Fibroblast of the conjunctiva (primary cell): ENCODE measurements at regions not wholly inside any gene's neighbourhood (a gene's known extent, or its start where the extent isn't known, plus 50 kb on each side); places are given as distances from the start of the nearest gene placed in this dataset.
"Not testable (repeated sequence)": the region's sequence is repeated elsewhere in the genome, so short reads cannot be mapped to it uniquely, and the experiment has no call there.

Experiments
- DNase-seq: peaks from one replicate; pipeline ENCODE4 v3.0.0-alpha.2; 2010; ENCODE audit warnings: low read depth

DNA sequence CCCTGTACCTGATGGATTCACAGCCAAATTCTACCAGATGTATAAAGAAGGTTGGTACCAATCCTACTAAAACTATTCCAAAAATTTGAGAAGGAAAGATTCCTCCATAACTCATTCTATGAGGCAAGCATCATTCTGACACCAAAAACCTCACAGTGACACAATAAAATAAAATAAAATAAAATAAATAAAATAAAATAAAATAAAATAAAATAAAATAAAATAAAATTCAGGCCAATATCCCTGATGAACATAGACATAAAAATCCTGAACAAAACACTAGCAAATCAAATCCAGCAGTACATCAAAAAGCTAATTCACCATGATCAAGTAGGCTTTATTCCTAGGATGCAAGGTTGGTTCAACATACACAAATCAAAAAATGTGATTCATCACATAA lies 108.1 kb downstream of the PROX1 start:
- not testable (repeated sequence) for DNase-seq

DNA sequence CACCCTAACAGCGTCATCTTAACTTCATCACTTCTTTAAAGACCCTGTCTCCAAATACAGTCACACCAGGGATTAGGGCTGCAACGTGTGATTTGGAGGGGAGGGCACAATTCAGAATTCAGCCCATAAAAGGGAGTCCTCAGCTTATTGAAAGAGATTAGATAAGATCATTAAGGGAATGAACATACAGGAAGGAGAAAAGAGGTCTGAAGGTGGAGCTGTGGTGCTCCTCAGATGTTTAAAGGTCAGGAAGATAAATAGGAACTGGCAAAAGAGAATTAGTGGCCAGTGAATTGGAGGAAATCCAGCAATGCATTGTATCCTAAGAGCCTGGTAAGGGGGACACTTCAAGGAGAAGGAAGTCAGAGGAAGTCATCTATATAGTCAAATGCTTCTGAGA lies 113.5 kb downstream of the PROX1 start:
- DNase-seq: no peak

DNA sequence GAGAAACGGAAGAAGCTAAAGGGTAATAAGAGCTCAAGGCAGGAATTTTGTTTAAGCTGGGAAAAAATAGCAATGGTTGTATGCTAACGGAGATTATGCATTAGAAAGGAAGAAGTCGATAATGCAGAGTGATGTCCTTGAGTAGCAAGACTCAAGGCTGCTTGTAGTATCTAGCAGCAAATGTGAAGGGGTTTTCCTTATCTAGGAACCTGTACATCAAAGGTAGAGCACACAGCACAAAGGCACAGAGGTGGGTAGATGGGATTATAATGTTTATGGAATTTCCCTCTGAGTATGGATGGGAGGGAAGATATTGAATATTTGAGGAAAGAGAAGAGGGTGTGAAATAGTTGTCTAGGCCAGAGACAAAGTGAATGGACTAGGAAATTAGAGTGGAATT lies 114.1 kb downstream of the PROX1 start:
- no peak for DNase-seq

DNA sequence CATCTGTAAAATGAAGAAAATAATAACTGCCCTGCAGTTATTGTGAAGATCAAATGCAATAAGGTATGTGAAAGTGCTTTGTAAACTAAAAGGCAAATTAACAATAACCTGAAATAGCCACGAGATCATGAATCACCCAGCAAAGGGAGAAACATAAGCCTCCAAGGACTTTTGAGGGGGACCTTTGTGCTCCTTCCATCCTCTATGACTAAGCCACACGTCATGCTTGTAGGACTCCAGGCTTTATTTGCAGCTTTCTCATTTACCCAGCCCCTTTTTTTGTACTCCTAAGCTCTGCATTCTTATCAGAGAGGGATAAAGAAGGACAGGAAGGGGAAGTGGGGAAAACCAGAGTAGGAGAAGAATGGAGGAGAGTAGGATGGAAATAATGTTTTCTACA lies 115.1 kb downstream of the PROX1 start:
- DNase-seq: peak; percentile 68

DNA sequence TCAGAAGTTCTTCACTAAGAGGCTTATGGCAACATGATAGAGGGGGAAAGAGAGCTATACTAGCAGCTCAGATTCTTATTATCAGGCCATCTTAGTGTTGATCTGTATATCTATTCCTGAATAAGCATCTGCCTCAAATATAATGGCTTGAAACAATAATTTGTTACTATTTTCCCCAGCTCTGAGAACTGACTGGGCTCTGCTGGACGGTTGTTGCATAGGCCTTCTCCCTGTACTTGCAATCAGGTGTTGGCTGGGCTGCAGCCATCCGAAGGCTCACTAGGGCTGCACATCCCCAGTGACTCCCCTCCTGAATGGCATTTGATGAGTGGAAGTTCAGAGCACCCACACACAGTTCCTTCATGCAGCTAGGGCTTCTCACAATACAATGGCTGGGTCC lies 116.0 kb downstream of the PROX1 start:
- DNase-seq: no peak

DNA sequence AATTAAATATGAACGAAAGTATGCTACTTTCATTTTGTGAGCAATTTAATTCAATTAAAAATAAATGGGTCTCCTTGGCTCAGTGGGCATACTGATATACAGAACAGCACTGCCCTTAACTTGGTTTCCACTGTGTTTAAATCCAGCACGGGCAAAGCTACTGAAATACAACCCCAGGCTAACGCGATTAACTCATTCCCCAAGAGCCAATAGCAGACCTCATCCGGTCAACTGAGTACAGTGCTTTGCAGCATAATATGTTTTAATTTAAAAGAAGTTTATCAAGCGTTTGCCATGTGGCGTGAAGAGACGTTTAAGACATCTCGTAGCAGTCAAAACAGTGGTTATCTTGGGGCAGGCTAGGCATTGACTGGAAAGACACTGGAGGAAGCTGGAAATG lies 118.6 kb downstream of the PROX1 start:
- no peak for DNase-seq

DNA sequence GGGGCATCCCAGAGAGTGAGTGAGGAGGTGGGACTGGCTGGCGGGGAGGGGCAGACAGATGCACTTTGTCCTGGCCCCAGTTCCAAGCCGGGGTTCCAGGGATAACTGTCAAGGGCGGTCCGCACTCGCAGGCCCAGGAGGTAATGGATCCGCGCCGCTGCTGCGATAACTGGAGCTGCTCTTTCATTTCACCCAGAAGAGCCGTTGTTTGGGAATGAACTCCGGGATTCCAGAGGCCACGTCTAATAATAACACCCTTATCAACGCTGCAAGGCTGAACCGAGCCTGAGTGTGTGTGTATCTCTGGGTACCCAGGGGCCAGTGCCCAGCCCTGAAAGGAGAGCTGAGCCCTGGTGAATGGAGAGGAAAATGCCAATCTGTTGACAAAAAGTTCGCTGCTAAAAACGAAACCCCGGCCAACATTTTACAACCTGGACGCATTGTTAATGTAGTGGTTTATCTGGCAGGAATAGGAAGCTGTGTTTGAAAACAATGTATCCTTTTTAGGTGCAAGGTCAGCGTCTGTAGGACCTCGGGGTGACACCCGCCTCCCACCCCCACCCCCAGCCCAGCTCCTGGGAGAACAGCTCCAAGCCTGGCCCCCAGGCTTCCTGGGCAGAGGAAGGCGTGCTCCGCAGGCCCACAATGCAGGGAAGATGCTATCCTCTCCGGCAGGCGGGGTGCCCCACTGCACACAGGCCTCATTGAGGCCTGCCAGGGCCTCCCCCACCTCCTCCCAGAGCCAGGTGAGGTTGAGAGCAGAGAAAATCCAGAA lies 119.7 kb downstream of the PROX1 start:
- no peak for DNase-seq

DNA sequence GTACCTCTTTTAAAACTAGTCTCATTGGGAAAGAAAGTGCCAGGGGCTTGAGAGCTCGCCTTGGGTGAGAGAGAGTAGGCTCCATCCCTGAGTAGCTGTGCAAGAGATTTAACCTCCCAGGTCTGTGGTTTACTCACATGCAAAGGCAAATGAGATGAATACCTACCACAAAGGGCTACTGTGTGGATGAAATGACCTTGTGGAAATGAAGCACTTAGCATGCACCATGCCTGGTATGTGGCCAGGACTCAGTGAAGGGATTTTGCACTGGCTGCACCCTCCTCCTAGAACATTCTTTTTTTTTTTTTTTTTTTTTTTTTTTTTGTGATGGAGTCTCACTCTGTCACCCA lies 120.3 kb downstream of the PROX1 start:
- no peak for DNase-seq

DNA sequence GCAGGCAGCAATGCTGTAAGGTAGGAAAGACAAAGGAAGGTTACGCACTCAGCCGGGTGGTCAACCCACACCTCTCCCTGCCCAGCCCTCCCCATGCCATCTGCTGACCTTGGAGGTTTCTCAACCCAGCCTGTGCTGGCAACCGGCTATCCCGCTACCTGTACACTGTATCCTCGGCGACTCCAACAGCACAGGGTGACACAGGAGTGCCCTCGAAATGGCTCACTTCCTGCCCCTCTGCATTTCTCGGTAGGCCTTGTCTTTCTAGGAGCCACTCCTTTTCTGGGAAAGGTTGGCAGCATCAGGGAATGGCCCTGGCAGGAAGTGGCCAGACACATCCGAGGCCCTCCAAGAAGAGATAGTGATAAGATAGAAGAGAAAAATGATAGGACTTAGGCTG lies 124.0 kb downstream of the PROX1 start:
- no peak for DNase-seq

DNA sequence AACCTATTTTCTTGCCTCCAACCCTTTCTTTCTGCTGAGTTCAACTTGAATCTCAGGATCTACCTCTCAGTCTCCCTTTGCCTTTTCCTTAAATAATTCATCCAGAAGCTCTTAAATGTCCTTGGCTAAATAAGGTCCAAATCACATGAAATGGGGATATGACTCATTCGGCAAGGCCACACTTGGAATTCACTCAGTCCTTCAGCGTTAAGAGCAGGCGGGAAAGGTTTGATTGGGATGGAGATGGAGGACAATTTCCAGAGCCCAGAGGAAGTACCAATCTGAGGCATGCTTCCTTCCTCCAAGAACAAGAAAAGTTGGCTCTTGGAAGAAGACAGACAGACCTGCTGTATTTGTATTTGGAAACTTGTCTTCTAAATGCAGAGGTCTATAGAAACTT lies 128.5 kb downstream of the PROX1 start:
- DNase-seq: no peak

DNA sequence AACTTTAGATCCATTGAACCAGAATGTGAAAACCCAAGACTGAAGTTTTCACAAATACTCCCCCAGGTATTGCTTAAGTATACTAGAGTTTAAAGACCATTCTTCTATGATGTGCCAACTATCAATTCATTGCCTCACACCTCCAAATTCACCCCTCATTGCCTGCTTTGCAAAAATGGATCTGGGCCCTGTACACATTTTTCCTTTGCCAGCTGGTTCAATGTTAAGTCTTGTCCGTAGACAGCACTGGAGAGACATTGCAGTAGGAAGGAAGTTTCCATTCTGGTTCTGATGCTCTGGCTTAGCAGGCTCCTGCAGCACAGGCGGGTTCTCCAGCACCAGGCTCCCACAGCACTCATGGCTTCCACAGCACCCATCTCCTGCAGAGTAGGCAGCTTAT lies 130.0 kb downstream of the PROX1 start:
- no peak for DNase-seq

DNA sequence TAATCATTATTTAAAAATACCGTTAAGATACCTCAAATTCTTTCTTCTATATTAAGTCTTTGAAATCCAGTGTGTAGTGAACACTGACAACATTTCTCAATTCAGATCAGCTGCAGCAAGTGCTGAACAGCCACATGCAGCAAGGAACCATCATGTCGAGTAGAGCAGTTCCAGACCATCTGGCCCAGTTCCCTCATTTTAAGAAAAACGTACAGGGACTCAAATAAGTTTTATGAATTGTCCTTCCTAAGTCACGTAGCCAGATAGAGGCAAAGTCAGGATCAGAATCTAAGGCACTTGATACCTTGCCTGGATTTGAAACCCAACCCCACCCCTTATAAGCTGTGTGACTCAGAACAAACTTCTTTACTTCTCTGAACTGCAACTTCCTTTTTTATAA lies 132.4 kb downstream of the PROX1 start:
- no peak for DNase-seq

DNA sequence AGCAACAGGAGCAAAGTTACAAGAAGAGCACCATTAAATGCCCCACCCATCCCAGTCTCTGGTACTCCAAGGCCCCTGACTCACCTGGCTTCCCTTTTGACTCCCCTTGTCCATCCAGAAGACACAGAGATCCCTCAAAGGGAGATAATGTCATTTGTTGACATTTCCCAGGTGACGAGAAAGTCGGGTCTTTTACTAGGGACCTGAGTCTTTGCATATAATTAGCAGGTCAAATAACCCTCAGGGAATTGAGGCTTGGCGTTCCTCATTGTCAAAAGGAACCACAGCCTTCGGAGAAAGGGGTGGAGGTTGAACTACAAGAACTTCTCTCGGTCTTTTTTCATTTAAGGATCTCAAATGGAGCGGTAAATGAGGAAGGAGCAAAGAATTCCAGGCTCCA lies 133.2 kb downstream of the PROX1 start:
- no peak for DNase-seq

DNA sequence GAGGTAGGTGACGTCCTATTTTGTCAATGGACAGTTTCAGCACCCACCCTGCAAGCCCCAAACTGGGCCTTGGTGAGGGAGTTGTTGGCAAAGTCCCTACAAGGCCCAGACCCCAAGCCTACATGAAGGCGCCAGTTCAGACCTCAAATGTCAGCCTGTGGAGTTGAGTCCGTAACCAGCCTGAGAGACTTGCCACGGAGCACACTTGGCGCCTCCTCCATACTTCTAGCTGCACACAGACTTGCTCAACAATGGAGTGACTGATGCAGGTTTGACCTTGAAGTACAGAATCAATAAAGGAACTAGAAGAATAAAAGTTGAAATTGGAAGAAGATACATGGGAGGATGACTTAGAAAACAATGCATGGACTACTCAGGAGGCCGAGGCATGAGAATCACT lies 134.3 kb downstream of the PROX1 start:
- no peak for DNase-seq

DNA sequence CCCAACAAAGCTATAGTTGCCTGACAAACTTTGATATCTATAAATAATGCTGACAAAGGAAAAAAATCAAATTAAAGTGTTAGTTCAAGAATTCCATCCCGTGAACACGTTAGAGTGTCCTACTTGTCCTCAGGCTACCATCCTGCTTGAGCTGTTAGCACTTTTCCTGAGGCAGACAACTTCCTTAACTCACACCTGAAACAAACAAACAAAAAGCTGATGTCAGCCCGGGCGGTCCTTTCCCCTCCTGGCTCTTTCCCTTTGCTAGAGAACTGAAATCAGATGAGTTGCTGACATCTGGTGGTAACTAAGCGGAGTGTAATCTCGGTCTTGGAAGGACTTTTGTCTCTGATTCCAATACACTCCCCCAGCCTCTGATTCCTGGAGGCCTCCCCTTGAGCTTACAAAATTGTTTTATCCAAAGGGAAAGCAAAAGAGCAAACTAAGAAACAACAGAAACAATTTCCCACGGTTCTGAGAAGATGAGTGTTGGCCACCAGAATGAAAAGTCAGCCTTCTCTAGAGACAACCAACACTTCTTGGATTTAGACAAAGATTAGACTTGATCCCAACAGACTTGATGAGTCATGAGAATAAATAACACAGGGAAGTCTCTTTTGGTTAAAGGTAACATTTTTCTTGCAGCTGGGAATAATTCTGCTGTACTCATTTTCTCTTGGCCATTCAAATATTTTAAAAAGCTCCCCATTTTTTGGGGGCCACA lies 135.4 kb downstream of the PROX1 start:
- peak; percentile 45 for DNase-seq

DNA sequence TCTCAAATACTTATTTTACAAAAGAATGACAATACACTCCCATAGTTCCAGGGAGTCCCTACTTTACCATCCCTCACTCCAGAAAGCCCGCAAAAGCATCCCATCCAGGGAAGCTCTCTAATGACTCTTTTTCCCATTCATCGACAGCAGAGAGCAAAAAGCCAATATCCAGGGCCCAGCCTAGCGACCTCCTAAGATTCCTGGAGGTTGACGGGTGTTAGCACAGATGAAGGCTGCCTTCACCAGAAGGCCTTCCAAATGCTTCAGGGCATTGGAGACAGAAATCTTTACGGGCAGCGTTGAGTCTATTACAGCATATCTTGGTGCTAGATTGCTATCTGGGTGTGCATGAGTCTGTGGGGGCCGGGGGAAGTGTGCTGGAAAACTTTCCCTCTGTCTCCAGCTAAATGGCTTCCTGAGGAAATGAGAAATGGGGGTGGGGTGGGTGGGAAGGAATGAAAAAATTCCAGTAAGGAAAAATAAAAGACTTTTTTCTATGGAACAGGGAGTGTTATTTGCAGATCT lies 136.6 kb downstream of the PROX1 start:
- no peak for DNase-seq

DNA sequence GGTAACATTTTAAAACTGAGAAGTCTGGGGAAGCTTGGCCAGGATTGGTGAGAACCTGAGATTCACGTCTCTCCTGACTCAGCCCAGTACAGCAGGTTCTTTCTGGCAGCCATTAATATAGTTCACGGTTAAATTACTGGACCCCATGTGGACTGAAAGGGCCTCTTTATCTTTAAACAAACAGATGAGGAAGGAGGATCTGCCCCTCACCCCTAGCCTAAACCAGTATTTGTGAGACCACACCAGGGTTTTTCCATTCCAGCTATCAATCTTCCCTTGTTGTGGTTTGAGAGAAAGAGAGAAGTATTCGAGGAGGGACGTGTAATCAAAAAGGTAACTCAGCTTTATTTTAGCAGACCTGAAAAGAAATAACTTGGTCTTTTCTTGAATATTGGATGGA lies 137.1 kb downstream of the PROX1 start:
- no peak for DNase-seq

DNA sequence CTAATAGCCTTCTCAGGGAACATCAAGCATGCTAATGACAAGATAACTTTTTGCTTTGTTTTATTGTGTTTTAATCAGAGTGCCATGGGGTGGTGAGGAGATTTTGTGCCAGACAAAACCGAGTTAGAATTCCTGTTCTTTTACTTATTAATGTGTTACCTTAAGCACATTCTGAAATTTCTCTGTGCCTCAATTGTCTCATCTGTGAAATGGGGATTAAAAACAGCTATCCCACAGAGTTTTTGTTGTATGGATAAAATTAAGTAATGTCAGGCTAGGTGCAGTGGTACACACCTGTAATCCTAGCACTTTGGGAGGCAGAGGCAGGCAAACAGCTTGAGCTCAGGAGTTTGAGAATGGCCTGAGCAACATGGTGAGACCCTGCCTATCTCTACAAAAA lies 138.0 kb downstream of the PROX1 start:
- DNase-seq: no peak

DNA sequence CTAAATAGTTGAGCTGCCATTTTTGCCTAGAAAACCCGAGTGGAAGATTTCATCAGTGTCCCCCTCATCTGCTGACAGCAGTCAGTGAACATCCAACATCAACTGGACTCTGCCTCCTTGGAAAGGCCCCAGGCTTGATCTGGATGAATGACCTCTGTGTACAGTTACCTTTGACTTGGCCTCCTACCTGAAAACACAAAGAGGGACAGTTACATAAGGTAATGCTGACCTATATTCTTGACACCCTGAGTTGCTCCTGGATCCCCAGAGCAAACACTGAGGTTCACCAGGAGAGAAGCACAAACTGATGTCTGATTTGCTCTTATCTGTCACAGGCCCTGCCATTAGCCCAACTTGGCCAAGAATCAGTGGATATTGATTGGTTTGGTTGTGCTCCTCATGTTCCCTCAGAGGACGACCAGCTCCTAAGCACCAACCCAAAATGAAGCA lies 138.9 kb downstream of the PROX1 start:
- no peak for DNase-seq

DNA sequence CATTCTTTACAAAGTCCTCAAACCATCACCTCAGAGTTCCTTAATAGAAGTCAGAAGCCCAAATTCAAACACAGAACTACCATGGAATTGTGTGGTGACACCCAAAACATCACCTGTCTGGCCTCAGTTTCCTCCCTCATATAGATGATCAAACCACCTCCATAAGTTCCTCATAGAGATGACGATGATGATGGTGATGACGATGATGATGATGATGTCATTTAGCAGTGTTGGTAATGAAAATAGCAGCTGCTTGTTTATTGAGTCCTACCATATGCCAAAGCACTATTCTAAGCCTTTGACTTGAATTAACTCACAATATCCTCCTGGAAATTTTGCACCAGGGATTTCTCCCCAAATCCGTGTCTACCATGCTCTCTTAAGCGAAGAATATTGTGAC lies 139.9 kb downstream of the PROX1 start:
- no peak for DNase-seq

DNA sequence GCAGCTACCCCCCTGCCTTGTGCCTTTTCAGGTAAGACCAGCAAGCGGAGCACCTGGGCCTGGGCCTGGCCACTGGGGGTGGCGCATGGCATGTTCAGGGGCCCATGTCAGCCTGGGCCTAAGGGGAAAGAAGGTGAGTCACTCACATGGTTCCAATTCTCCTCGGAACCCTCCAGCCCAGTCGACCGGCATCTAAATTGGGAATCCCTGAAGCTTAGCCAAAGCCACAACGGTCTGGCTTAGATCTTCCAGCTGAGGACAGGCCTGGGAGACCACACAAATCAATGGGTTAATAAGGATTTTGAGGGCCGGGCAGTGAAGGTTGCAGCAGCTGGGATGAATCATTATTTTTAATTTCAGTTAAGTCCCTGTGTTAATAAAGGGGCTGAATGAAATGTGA lies 145.1 kb upstream of the SMYD2 start:
- DNase-seq: no peak

DNA sequence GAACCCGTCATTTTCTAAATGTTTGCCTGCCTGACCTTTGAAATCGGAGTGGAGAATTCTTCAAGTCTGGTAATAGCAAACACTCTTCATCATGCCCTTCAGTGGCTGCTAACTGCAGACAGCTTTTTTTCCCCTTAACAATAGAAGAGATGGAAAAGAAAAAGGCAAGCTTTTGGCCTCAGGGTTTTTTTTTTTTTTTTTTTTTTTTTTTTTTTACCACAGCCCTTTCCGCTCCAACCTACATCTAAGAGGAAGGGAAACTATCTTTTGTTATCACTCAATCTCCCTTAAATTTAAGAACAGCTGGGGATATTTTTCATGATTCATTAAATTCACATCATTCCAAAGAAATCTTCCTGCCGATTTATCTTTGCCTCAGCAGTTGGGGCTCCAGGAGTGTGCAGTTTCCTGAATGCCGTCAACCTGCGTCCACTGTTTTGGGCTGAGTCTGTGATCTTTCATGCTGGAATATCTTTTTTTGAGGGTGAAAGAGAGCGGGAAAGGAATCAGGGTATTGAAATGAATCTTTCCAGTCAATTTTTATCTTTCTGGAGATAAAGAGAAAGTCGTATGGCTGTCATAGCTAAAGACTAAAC lies 144.5 kb upstream of the SMYD2 start:
- DNase-seq: no peak

DNA sequence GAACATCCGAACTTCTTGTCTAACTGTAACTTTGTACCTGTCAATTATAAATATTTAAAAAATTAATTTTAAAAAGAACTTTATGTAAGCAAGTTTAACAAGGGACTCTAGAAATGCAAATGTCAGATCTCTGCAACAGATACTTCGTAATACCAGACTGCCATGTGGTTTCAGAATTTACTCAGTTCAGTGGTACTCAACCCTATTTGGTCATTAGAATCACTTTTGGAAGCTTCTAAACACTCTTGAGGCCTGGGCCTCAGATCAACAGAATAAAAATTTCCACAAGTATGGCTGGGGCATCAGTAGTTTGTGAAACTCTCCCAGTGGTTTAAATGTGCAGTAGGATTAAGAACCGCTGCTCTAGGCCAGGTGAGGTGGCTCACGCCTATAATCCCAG lies 139.5 kb upstream of the SMYD2 start:
- DNase-seq: no peak
